Activated CD8-positive, alpha-beta memory T cell treated with anti-CD3 and anti-CD28 coated beads, Interleukin-2, amount 50 U/mL, for 4 hours (primary cell): ENCODE measurements at regions not wholly inside any gene's neighbourhood (a gene's known extent, or its start where the extent isn't known, plus 50 kb on each side); places are given as distances from the start of the nearest gene placed in this dataset.
"Not testable (repeated sequence)": the region's sequence is repeated elsewhere in the genome, so short reads cannot be mapped to it uniquely, and the experiment has no call there.

Experiments used
- DNase-seq: peaks from one replicate; pipeline ENCODE4 v3.0.0-alpha.2; 2020

DNA sequence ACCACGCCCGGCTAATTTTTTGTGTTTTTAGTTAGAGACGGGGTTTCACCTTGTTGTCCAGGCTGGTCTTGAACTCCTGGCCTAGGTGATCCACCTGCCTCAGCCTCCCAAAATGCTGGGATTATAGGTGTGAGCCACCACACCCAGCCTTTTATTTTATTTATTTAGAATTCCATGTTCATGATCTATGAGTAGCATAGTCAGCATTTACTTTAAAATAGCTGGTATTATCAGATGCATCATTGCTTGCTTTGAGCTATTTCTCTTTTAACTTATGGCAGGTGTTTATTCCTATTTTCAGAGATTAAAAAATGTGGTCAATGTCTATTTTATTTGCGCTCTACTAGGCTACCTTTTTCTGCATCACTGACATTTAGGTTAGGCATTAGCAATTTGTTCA lies 152.0 kb downstream of the UTRN start:
- DNase-seq = no peak

DNA sequence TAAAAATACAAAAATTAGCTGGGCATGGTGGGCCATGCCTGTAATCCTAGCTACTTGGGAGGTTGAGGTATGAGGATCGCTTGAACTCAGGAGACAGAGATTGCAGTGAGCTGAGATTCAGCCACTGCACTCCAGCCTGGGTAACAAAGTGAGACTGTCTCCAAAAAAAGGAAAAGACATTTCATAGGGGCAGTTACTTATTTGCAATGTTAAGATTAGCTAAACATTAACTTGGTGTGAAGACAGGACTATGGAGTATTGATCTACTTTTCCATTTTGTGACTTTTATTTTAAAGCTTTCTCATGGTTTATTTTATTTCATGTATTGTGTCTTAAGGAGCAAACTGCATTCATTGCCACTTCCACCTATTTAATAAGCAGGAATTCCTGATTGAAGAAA lies 153.0 kb downstream of the UTRN start:
- DNase-seq = no peak

DNA sequence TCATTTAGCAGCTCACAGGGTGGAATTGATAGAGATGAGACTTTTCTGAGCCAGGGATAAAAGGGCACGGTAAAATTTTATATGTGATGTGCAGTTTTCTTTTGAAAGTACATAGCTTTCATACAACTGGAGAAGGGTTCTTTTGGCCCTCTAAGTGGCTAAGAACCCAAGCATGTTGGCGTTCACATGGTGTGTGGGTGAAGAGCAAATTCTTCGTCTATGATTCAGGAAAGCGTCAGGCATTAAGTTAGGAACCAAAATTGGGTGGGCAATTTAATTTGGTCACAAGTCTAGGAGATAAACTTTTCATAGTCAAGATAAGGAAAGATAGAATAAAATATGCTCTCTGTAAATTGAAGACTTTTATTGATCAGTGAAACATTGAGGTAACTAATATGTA lies 153.9 kb downstream of the UTRN start:
- no peak for DNase-seq

GRCh38 chr6:144441801-144442200 lies 156.7 kb downstream of the UTRN start:
- DNase-seq = not testable (repeated sequence)

- no peak for DNase-seq
Measured at GRCh38 chr6:144443157-144443556, 158.0 kb downstream of the UTRN start.

DNA sequence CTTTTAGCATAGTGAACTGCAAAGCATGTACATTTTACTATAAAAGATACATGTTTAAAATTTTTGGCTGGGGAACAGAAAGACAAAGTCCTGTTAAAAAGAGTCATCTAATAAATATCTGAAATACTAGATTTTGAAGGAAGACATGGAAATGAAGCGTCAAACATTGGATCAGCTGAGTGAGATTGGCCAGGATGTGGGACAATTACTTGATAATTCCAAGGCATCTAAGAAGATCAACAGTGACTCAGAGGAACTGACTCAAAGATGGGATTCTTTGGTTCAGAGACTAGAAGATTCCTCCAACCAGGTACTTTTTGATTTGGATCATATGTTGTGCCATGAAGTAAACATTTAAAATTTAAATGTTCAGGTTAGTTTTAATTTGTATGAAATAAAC lies 162.3 kb downstream of the UTRN start:
- DNase-seq = no peak

- no peak for DNase-seq
Measured at GRCh38 chr6:144449218-144449617, 164.1 kb downstream of the UTRN start.

DNA sequence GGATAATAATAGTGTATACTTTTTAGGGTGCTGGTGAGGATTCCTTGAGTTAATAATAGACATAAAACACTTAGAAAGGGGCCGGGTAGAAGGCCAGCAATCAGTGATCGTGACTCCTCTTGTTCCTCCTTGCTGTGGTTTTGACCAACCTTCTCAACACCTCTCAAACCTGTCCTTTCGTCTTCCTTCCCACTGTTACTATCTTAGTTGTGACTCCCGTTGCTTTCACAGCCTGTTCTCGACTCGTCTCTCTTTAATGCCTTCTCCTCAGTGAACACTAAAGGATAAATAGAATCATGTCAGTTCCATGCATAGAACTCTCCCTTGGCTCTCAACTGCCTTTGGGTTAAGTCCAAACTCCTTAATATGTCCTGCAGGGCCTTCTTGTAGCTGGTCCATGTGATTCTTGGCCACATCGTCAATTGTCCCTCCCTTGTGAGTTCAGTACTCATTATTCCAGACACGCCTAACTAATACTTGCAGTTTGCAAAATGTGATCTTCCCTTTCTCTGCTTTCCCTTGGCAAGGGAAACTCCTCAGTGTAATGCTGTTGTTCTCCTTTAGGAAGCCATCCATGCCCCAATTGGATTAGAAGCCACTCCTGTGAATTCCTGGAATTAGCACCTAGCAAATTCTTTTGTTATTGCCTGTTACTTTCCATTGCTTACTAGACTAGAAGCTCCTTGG lies 164.9 kb downstream of the UTRN start:
- no peak for DNase-seq

GRCh38 chr6:144460327-144461095 lies 175.4 kb downstream of the UTRN start:
- no peak for DNase-seq

GRCh38 chr6:144462058-144462457 lies 176.9 kb downstream of the UTRN start:
- DNase-seq = no peak

GRCh38 chr6:144466716-144467115 lies 181.6 kb downstream of the UTRN start:
- no peak for DNase-seq

GRCh38 chr6:144467172-144467762 lies 182.1 kb downstream of the UTRN start:
- DNase-seq = no peak

DNA sequence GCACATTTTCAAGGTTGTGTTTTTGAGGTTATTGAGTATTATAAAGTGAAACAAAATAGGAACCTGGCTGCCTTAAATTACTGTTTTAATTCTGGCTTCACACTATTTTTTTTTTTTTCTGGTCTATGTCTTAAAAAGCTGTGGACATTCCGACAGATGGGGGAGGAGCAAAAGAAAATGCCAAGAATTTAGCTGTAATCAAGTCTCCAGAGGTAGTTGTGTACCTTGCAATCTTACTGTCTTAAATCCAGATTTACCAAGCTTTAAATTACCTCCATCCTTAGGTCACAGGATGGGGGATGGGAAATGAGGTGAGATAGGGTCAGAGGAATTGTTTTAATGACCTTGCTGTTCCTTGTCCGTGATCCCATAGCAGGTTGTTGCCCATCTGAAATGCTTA lies 182.8 kb downstream of the UTRN start:
- no peak for DNase-seq

DNA sequence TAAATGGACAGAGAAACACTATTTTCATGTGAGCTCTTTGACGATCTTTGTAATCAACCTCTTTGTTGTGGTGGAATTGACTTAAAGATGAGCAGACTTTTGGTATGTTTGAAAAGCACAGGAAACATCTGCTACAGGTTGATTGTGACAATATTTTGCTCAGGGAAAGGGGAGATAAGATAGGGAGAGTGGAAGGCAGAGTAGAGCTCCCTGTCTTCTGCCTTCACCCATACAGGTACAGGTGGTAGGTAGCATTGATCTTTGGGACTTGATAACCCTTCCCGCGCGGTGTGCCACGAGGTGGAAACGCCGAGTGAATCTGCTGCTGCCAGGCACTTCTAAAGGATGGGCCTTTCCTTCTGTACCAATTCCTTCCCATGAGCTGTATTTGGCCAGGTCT lies 183.6 kb downstream of the UTRN start:
- no peak for DNase-seq

DNA sequence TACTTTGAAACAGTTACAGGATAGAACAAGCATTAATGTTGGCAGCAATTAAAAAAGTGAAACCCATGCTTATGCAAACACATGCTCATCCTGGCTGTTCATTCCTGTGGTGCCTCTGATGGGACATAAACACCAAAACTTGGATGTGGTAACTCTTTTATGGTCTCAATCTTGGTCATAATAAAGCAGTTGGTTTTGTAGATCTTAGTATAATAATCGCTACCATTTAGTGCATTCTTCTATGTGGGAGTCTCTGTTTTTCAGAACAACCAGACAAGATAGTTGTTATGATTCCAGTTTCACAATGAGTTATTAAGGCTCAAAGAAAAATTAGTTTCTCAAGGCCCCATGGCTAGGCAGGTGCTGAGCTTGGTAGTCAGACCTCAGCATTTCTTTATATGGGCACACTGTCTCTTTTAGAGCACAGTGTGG lies 184.0 kb downstream of the UTRN start:
- no peak for DNase-seq

- not testable (repeated sequence) for DNase-seq
Measured at GRCh38 chr6:144470201-144470600, 185.1 kb downstream of the UTRN start.

DNA sequence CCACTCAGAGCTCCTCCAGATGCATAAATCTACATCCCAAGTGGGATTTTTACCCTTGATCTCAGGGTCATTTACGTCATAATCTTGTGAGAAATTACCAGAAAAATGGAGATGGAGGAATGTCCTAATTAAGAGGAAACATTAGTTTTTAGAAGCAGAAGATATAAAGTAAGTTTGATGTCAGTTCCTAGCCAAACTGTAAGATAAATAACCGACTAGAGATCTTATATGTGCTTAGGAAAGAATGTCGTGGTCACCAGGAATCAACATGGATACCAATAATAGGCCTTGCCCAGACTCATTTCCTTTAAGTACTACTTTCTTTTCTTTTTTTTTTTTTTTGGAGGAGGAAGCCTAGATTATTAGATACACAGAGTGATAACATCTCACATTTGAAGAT lies 186.9 kb downstream of the UTRN start:
- DNase-seq = no peak

DNA sequence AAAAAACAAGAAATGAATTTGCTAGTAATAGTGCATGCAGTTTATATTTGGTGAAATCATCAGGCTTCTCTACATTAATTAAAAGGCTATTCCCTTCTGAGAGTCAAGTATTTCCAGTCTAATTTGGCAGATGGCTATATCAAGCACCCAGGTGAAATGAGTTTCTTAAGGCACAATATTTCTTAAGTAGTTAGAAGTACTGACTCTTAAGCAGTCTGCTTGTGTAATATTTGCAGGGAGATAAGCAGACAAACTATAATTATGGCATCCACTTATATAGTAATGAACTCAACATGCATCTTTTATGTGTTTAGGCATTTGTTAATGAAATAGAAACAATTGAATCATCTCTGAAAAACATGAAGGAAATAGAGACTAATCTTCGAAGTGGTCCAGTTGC lies 189.2 kb downstream of the UTRN start:
- DNase-seq = no peak

DNA sequence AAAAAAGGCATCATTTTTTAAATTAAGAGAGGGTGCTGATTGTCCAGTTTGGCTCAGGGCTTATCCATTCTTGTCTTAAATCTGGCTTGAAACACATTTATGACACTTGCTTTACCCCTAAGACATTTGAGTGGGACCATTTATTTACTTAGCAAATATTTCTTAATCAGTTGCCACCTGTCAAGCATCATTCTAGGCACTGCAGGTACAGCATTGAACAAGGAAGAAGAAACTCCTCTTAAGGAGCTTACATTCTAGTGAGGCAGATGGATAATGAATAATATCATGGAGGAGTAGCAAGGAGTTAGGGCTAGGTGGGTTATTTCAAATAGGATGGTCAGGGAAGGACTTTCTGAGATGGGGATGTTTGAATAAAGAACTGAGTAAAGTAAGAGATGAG lies 189.8 kb downstream of the UTRN start:
- no peak for DNase-seq

DNA sequence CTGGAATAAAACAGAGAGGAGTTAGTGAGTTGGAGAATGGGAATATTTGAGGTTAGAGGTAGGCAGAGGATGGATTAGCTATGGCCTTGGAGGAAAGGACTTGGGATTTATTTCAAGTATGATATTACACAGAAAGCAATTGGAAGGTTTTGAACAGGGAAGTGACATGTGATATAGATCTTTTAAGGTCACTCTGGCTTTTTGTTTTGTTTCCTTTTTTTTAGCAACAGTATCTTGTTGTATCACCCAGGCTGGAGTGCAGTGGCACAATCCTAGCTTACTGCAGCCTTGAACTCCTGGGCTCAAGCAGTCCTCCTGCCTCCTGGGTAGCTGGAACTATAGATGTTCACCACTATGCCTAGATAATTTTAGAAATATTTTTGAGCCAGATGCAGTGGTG lies 190.3 kb downstream of the UTRN start:
- DNase-seq = no peak

- no peak for DNase-seq
Measured at GRCh38 chr6:144476286-144476685, 191.2 kb downstream of the UTRN start.

DNA sequence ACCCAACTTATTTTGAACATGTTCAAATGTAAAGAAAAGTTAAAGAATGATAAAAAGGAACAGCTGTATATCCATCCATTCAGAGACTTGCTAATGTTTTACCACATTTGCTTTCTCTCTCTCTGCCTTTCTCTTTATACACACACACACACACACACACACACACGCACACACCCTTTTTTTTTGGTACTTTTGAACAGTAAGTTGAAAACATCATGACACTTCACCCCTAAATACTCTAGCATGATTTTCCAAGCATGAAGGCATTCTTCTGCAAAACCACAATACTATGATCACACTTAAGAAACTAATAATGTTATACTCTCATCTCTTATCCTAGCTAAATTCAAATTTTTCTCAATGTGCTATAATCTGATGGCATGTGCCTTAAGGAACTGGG lies 192.3 kb downstream of the UTRN start:
- DNase-seq = no peak

DNA sequence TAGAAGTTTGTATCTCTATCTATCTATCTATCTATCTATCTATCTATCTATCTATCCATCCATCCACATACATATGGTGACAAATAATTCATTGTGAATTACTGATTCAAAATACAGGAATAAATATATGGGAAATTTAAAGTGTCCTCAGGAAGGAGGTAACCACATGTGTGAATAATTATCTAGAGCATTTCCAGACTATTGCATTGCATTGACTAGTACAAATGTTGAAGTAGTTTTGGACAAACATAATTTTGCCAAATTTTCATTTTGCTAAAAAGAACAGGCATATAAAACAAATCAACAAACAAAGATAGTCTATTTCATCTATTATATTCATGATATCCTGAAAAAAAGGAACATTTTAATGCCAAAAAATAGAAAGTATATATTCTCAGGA lies 192.7 kb downstream of the UTRN start:
- no peak for DNase-seq

- no peak for DNase-seq
Measured at GRCh38 chr6:144478483-144478882, 193.3 kb downstream of the UTRN start.
